Breast epithelium (tissue), 4 donors: ENCODE measurements at regions not wholly inside any gene's neighbourhood (a gene's known extent, or its start where the extent isn't known, plus 50 kb on each side); places are given as distances from the start of the nearest gene placed in this dataset.

Experiments used
- DNase-seq, 2 donors: peaks; one replicate each; pipeline ENCODE4 v3.0.0-alpha.2; 2019; ENCODE audit warnings: low spot score in 2 of 2
- H3K27ac ChIP-seq, 2 donors: fragments of 200-600 bp; sonication (generic) in 1 of 2; one replicate each; pipeline ENCODE4 v1.5.1; 2016 to 2019; ENCODE audit warnings: mild to moderate bottlenecking in 1 of 2
- H3K27me3 ChIP-seq, 2 donors: fragments of 200-600 bp; sonication (generic) in 1 of 2; one replicate each; pipeline versions ENCODE4 v1.5.1 to v1.6.0; 2017 to 2019; ENCODE audit warnings: control low read depth in 1 of 2, mild to moderate bottlenecking in 1 of 2
- H3K36me3 ChIP-seq: fragments of 200-600 bp; one replicate; pipeline ENCODE4 v1.5.1; 2019
- H3K4me1 ChIP-seq, 2 donors: fragments of 200-600 bp; sonication (generic); one replicate each; pipeline ENCODE4 v1.5.1; 2016 to 2019; ENCODE audit warnings: control low read depth in 1 of 2
- H3K4me3 ChIP-seq, 3 donors: fragments of 200-600 bp; sonication (generic); 1 replicate in 2 of 3; 2 replicates in 1 of 3; pipeline ENCODE4 v1.5.1; 2016 to 2019; ENCODE audit warnings: mild to moderate bottlenecking in 3 of 3, moderate library complexity in 2 of 3
- H3K9me3 ChIP-seq, 2 donors: fragments of 200-600 bp; sonication (generic) in 1 of 2; one replicate each; pipeline ENCODE4 v1.5.1; 2016 to 2019; ENCODE audit warnings: control low read depth in 1 of 2
- CTCF ChIP-seq, 3 donors: fragments of 450-650 bp; IDR thresholded peaks; one replicate each; pipeline ENCODE4 v1.5.1; 2016 to 2017; ENCODE audit warnings: antibody characterized with exemption in 3 of 3, mild to moderate bottlenecking in 3 of 3, moderate library complexity in 3 of 3
- POLR2A ChIP-seq: fragments of 450-650 bp; IDR thresholded peaks from one replicate; pipeline ENCODE4 v1.6.1; 2016; ENCODE audit warnings: antibody characterized with exemption, mild to moderate bottlenecking, moderate library complexity
- POLR2AphosphoS5 ChIP-seq, 3 donors: sonication (generic); formaldehyde crosslinking; IDR thresholded peaks; one replicate each; pipeline ENCODE4 v1.6.1; 2017; ENCODE audit warnings: antibody characterized with exemption in 3 of 3
- intact Hi-C: fragments of 100-400 bp; cut with DNase I; formaldehyde crosslinking; loops from one replicate; pipeline ENCODE4 v1.15.1; 2023; ENCODE audit warnings: low total_unique reads

DNA sequence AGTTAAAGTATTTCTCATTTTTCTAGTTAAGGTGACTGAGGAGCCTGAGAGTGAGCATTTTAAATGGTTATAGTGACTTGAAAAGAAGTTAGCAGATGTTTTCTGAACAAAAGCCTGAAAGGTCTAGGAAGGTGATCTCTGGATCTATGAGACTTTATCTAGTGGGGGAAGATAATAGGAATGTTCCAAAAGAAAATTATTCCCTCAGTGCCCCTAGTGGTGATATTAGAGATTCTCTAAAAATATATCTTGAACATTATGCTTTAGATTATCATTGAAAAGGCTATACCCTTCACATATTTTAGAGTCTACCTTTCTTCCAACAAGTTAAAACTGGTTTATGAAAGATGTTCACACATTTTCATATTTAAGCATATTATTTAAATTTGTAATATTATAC lies 69.0 kb upstream of the SPANXN1 start:
- no peaks in the 10 kb centered on the region for H3K36me3 ChIP-seq
- no peaks in the 10 kb centered on the region for H3K4me1 ChIP-seq
- intact Hi-C loops, result no loop called here
- TF ChIP-seq CTCF (IDR thresholded peaks at IDR 0.05), result no peak
- TF ChIP-seq POLR2AphosphoS5 (IDR thresholded peaks at IDR 0.05), result no peak
- no peak for TF ChIP-seq POLR2A
- peaks cover 0 to 3% of the 10 kb centered on the region in 2 donors for H3K27me3 ChIP-seq
- H3K27ac ChIP-seq, result no peak overlapping the region
- H3K4me3 ChIP-seq, result no peak overlapping the region
- no peaks in the 10 kb centered on the region for H3K9me3 ChIP-seq
- no peak for DNase-seq

DNA sequence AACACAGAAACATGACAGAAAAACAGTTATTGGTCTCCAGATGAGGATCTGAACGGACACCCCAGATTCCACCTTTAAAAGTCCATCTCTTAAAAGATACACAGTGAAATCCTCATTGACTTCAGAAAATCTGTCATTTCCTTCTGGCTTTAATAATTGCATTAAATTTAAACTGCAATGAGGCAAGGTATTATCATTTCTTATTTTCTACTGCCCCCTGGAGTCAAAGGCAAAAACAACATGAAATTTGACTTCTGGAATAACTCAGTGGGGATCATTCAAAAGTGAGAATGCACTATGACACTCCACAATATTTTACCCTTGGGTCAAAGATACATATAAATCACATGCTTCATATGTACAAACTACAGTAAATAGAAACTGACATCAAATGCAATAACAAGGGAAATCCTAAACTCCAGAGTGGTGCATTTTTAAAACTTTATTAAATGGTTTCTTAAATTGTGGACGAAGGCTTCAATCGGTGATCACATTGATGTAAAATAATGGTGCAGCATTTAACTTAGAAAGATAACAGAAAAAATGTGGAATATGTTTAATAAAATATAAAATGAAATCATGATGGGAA lies 56.4 kb upstream of the SPANXN1 start:
- peaks cover 0 to 3% of the 10 kb centered on the region in 2 donors for H3K27me3 ChIP-seq
- no peak overlapping the region for H3K4me3 ChIP-seq
- H3K9me3 ChIP-seq, result no peaks in the 10 kb centered on the region
- no peak for DNase-seq
- peak in 2 of 3 donors; percentile 33 to 43 for TF ChIP-seq CTCF (IDR thresholded peaks at IDR 0.05)
- no peak for TF ChIP-seq POLR2AphosphoS5 (IDR thresholded peaks at IDR 0.05)
- intact Hi-C loops, result no loop called here
- no peaks in the 10 kb centered on the region for H3K4me1 ChIP-seq
- no peak overlapping the region for H3K27ac ChIP-seq
- H3K36me3 ChIP-seq, result no peaks in the 10 kb centered on the region
